GM19455 (cell line): ENCODE measurements at regions not wholly inside any gene's neighbourhood (a gene's known extent, or its start where the extent isn't known, plus 50 kb on each side); places are given as distances from the start of the nearest gene placed in this dataset.
"Not testable (repeated sequence)": the region's sequence is repeated elsewhere in the genome, so short reads cannot be mapped to it uniquely, and the experiment has no call there.

ENCODE experiments used
- ATAC-seq: cut with Tn5 transposase; IDR thresholded peaks from one replicate; pipeline ENCODE4 v1.9.1; 2021; ENCODE audit not compliant: unreplicated experiment

GRCh38 chrX:857376-857775 is 226.8 kb downstream of the SHOX start:
- ATAC-seq, result no peak

- ATAC-seq, result no peak
Measured at GRCh38 chrX:856566-857290, 226.1 kb downstream of the SHOX start.

GRCh38 chrX:853304-853703 is 222.7 kb downstream of the SHOX start:
- no peak for ATAC-seq

DNA sequence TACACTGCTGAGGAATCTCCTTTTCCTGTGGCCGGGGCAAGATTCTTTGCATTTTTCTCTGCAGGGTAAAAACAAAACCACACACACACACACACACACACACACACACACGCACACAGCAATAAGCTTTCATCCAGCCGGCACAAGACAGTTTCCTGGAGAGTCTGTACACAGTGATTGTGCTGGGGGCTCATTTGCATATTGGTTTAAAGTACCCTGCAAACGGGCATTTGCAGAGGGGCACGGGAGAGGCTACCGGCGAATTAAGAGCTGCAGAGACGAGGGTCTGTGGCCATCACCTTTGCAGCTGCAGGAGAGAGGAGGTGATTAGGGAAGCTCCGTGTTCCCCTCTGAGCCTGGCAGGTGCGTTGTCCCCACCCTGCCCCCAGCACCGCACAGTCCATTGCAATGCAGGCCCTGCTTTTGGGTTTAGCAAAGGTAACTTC is 219.9 kb downstream of the SHOX start:
- no peak for ATAC-seq

GRCh38 chrX:848386-848785 is 217.8 kb downstream of the SHOX start:
- no peak for ATAC-seq

GRCh38 chrX:843306-843705 is 212.7 kb downstream of the SHOX start:
- no peak for ATAC-seq

- ATAC-seq, result no peak
Measured at GRCh38 chrX:840556-840955, 210.0 kb downstream of the SHOX start.

DNA sequence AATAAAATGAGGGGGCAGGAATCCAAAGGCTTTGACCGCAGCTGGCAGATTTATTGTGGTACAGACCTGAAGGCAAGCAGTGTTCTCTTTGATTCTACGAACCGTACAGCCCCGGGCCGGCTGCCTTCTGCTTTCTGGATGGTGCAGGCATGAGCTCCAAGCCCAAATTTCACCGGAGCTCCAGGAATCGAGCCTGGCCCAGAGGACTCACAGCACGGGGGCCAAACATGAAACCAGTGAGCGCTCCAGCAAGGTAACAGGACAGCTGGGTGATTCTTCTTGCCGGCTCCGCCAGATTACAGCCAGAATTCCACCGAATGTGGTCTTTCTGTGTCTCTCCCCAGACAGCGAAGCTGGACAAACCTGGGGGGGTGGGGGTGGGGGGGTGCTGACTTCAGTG is 208.1 kb downstream of the SHOX start:
- ATAC-seq, result not testable (repeated sequence)

DNA sequence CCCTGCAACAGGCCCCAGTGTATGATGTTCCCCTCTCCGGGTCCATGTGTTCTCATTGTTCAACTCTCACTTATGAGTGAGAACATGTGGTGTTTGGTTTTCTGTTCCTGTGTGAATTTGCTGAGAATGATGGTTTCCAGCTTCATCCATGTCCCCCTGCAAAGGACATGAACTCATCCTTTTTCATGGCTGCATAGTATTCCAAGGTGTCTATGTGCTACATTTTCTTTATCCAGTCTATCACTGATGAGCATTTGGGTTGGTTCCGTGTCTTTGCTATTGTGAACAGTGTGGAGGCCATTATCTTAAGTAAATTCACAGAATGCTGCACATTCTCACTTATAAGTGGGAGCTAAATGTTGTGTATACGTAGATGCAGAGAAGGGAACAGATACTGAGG is 205.3 kb downstream of the SHOX start:
- not testable (repeated sequence) for ATAC-seq

DNA sequence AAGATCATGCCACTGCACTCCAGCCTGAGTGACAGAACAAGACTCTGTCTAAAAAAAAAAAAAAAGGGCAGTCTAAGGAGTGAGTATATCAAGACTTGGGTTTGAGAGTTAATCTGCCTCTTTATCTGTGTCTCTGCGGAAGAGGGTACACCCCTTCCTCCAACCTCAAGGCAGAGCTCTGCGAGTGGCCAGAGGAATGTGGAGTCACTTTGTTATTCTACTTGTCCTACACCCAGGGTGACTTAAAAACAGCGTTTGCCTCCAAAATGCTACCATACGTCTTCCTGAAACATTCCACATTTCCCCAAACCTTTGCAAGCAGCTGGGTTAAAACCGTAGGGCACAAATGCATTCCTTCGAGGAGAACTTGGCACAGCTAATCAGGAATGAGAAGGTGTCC is 199.9 kb downstream of the SHOX start:
- no peak for ATAC-seq

GRCh38 chrX:829145-829544 is 198.6 kb downstream of the SHOX start:
- ATAC-seq, result no peak

DNA sequence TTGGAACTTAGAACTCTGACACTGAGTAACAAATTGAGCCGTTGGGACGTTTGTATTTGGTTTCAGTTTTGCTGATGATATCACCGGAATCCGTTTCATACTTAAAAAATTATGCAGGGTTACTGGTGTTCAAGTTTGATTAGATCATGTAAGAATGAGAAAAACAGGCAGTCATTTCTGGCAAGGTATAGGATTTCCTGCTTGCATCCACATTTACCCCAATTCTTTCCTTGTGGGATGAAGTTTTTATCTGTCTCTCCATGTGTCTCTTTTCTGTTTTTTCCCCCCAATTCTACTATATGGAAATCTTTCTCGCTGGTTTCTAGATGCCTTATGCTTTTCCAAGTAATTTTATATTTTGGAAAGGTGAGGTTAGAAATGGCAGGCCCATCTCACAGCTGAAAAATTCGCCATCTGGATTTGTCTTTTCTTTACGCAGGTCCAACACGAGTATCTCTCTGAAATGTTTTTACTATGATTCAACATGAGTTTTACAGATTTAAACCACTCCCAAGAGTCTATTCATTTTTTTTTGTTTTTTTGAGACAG is 197.9 kb downstream of the SHOX start:
- ATAC-seq, result no peak

GRCh38 chrX:826448-826847 is 195.9 kb downstream of the SHOX start:
- no peak for ATAC-seq

GRCh38 chrX:825991-826390 is 195.4 kb downstream of the SHOX start:
- no peak for ATAC-seq

GRCh38 chrX:823073-823472 is 192.5 kb downstream of the SHOX start:
- ATAC-seq, result not testable (repeated sequence)

GRCh38 chrX:821327-822107 is 190.9 kb downstream of the SHOX start:
- ATAC-seq, result no peak

- ATAC-seq, result no peak
Measured at GRCh38 chrX:819684-820083, 189.1 kb downstream of the SHOX start.

- no peak for ATAC-seq
Measured at GRCh38 chrX:817759-818300, 187.2 kb downstream of the SHOX start.

GRCh38 chrX:817147-817546 is 186.6 kb downstream of the SHOX start:
- not testable (repeated sequence) for ATAC-seq

GRCh38 chrX:816411-816810 is 185.8 kb downstream of the SHOX start:
- ATAC-seq, result no peak

GRCh38 chrX:810186-810585 is 179.6 kb downstream of the SHOX start:
- no peak for ATAC-seq

DNA sequence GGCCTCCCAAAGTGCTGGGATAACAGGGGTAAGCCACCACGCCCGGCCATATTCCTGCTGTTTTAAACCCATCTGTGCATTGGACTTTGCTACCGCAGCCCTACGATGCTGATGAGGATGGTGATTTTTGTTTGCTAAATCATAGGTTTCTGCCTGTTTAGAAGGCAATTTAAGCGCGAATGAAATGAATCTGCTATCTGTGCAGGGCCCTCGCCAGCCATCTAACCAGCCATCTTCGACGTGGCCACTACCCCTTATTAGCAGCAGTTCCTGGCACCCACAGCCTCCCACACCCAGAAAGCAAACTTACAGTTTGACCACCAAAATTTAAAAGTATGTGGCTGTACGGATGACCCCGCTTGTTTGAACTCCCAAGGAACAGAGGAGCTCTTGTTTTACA is 178.5 kb downstream of the SHOX start:
- ATAC-seq, result no peak
